ENCODE measurements at regions not wholly inside any gene's neighbourhood (a gene's known extent, or its start where the extent isn't known, plus 50 kb on each side); places are given as distances from the start of the nearest gene placed in this dataset.

DNA sequence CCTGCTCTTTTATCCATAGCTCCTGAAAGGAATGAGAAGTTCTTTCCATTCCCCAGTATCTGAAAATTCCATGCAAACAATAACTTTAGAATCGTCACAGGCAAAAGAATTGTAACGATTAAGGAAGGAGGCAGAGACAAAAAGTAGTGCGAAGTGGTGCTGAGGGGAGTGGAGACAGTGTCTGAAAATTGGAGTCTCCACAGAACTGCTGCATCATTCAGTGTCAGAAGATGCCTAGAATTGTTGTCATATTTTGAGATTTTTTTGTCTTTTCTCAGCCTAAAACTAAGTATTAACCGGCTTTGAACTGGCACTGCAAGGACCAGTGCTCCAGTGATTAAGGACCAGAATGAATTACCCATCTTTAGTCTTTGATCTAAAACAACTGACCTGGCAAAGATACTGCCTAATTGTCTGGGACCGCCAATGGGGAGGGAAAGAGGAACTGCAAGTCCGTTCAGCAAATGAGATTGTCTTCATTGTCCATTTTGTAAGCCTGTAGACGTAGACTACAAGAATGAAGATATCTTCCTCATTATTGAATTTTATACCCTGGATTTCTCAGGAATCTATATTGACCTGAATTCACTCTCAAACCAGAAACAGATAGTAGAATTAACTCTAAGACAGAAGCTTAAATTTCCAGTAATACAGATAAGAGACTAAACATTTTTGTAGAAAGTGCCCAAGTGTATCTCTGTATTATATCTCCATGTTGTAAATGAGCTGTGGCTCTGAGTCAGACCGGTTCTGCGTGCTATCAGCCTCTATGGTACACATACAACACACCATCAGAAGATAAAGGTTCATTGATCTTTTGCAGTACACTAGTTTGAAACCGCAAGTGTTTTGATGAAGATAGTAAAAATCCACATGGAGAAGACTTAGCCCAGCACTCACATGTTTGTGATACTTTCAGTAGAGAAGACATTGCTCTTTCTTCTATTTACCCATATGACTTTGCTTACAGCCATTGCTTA is 293.2 kb downstream of the EFNB2 start:
- no peaks in the 10 kb centered on the region for H3K36me3 ChIP-seq
- intact Hi-C loops (cut with DNase I) = no loop called here
- peaks cover 0 to 32% (median 5%) of the 10 kb centered on the region in 7 donors for H3K27me3 ChIP-seq
- H3K4me1 ChIP-seq = no peaks in the 10 kb centered on the region
- no peak overlapping the region for H3K4me3 ChIP-seq
- no peaks in the 10 kb centered on the region for H3K9me3 ChIP-seq
- no peak overlapping the region for H3K27ac ChIP-seq
- ATAC-seq (no peak), DNase-seq (no peak)
- TF ChIP-seq, protein P1, sequence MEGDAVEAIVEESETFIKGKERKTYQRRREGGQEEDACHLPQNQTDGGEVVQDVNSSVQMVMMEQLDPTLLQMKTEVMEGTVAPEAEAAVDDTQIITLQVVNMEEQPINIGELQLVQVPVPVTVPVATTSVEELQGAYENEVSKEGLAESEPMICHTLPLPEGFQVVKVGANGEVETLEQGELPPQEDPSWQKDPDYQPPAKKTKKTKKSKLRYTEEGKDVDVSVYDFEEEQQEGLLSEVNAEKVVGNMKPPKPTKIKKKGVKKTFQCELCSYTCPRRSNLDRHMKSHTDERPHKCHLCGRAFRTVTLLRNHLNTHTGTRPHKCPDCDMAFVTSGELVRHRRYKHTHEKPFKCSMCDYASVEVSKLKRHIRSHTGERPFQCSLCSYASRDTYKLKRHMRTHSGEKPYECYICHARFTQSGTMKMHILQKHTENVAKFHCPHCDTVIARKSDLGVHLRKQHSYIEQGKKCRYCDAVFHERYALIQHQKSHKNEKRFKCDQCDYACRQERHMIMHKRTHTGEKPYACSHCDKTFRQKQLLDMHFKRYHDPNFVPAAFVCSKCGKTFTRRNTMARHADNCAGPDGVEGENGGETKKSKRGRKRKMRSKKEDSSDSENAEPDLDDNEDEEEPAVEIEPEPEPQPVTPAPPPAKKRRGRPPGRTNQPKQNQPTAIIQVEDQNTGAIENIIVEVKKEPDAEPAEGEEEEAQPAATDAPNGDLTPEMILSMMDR (IDR thresholded peaks at IDR 0.05) = no peak
- 79 to 86% methylated on average over 10 of the region's 10 CpGs for whole genome bisulfite sequencing, 2 donors

DNA sequence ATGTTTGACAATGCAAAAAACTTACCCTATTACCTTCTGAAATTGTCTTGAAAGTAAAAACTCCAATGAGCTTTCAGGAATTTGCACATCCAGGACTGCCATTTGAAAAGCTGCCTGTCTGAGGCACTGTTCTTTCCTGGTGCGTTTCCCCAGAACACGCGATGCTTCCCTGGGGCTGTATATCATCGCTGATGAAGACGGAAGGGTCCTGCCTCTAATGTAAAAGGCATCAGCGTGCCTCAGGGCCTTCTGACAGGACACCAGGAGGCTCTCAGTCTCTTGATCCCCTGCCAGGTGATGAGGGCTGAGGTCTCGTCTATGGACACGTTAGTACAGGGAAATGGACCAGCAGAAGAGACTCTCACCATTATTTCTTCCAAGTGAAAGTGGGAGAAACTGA is 296.8 kb downstream of the EFNB2 start:
- ATAC-seq (no peak), DNase-seq (no peak)
- TF ChIP-seq, protein P1 (IDR thresholded peaks at IDR 0.05) = no peak
- Histone ChIP-seq H3K4me1 (peaks cover 0 to 5% (median 0%) of the 10 kb centered on the region in 9 donors), H3K27ac (no peak overlapping the region), H3K9me3 (no peaks in the 10 kb centered on the region), H3K36me3 (no peaks in the 10 kb centered on the region), H3K27me3 (peaks cover 0 to 26% (median 6%) of the 10 kb centered on the region in 7 donors), H3K4me3 (no peak overlapping the region)
- intact Hi-C loops (cut with DNase I) = no loop called here
- WGBS, 2 donors = 82 to 93% methylated on average over 8 of the region's 8 CpGs

DNA sequence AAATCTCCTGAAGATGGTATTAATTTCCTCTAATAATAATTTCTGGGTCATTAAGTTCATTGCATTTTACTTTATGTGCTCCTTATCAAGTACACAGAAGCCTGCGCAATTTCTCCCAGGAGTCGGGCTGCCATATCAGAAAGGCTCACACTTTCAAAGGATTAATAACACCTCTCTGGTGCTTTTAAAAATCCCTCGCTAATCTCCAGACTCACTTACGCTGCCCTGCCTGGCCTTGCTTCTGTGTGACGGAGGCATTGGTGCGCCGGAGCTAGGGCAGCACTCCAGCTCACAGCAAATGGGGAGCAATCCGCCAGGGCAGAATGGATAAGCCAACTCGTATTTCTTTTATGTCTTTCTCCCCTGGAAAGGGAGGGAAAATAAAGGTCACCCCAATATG is 300.8 kb downstream of the EFNB2 start:
- Histone ChIP-seq H3K4me3 (no peak overlapping the region), H3K27me3 (peaks cover 0 to 19% (median 4%) of the 10 kb centered on the region in 7 donors), H3K36me3 (no peaks in the 10 kb centered on the region), H3K27ac (no peak overlapping the region), H3K9me3 (peaks cover 0 to 16% (median 3%) of the 10 kb centered on the region in 11 donors), H3K4me1 (peaks cover 0 to 5% (median 0%) of the 10 kb centered on the region in 9 donors)
- TF ChIP-seq, protein P1 (IDR thresholded peaks at IDR 0.05) = no peak
- WGBS, 2 donors = 46 to 60% methylated on average over 9 of the region's 9 CpGs
- DNase-seq (peak in 1 of 2 donors; percentile 17), ATAC-seq (peak in 1 of 8 donors; percentile 63)
- intact Hi-C loops (cut with DNase I) = no loop called here

DNA sequence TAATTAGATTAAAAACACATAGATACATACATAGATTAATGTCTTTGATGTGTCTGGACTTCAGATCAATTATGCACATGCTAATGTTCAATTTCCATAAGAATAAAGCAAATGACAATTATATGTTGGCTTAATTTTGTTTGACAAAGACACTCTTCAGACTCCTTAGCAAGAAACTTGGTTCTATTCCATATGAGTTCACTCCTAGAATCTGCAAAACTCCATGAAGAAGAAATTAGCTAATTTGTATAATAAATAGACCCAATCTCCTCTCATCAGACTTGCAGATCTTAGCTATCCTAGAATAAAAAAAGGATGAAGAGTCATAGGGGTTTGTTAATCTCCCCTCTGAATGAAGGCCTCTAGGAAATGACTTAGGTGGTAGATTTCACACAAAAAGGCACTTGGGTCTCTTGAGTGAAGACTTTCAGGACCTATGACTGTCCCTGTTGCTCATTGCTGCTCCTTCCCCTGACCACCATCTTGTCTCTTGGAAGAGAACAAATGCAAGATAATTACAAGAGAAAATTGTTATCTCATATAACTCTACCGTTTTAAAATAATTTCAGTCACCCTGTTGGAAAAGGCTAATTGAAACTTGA is 302.2 kb downstream of the EFNB2 start:
- no peak overlapping the region for H3K27ac ChIP-seq
- no peak for ATAC-seq
- H3K9me3 ChIP-seq = peaks cover 0 to 16% (median 3%) of the 10 kb centered on the region in 11 donors
- H3K4me1 ChIP-seq = peaks cover 0 to 5% (median 0%) of the 10 kb centered on the region in 9 donors
- intact Hi-C loops (cut with DNase I) = no loop called here
- WGBS, 2 donors = 82 to 93% methylated on average over 1 of the region's 1 CpG
- DNase-seq = no peak
- H3K4me3 ChIP-seq = no peak overlapping the region
- TF ChIP-seq, protein P1 (IDR thresholded peaks at IDR 0.05) = no peak
- H3K36me3 ChIP-seq = no peaks in the 10 kb centered on the region
- peaks cover 0 to 20% (median 0%) of the 10 kb centered on the region in 7 donors for H3K27me3 ChIP-seq
